IMR-90 (cell line): ENCODE measurements at regions not wholly inside any gene's neighbourhood (a gene's known extent, or its start where the extent isn't known, plus 50 kb on each side); places are given as distances from the start of the nearest gene placed in this dataset.

Experiments
- ATAC-seq: fragments of 200-7000 bp; cut with Tn5 transposase; 2 replicates; pipeline ENCODE4 v1.9.1; 2020; ENCODE audit warnings: low read depth, mild to moderate bottlenecking, moderate library complexity
- BruUV-seq: library from RNA; stranded (reverse); fragments of 400-500 nt; replicated peaks from 2 replicates; lab custom pipeline; 2021; lab: Mats Ljungman, UMichigan
- CTCF ChIA-PET: fragments of 300-600 bp; formaldehyde crosslinking; extraction: SDS; loops from one replicate; lab custom pipeline; 2021; ENCODE audit warnings: antibody characterized with exemption; lab: Yijun Ruan, JAX
- POLR2A ChIA-PET: fragments of 300-600 bp; sonication (Branson Sonifier 250); formaldehyde crosslinking; loops from one replicate; lab custom pipeline; 2022; ENCODE audit warnings: antibody characterized with exemption; ENCODE audit not compliant: unreplicated experiment; lab: Charles Lee
- DNase-seq: peaks from one replicate; pipeline ENCODE4 v3.0.0; 2013
- H2AFZ ChIP-seq: replicated peaks from 2 replicates; pipeline ENCODE3; 2013; ENCODE audit warnings: low read length, mild to moderate bottlenecking; ENCODE audit not compliant: poor library complexity
- H2AK5ac ChIP-seq: 2 replicates; pipeline ENCODE4 v1.6.1; 2013; ENCODE audit warnings: low read depth, low read length, inconsistent platforms
- H2AK9ac ChIP-seq: replicated peaks from 2 replicates; pipeline ENCODE3; 2013; ENCODE audit warnings: mild to moderate bottlenecking, low read depth, low read length, moderate library complexity; ENCODE audit not compliant: poor library complexity
- H2BK120ac ChIP-seq: 2 replicates; pipeline ENCODE4 v1.6.1; 2013; ENCODE audit warnings: low read depth, low read length, inconsistent platforms
- H2BK15ac ChIP-seq: 3 replicates; pipeline ENCODE4 v1.6.1; 2013; ENCODE audit warnings: low read depth, low read length, inconsistent platforms
- H2BK20ac ChIP-seq: 2 replicates; pipeline ENCODE4 v1.6.1; 2013; ENCODE audit warnings: low read depth, mild to moderate bottlenecking, inconsistent platforms, low read length, moderate library complexity
- H2BK5ac ChIP-seq: 2 replicates; pipeline ENCODE4 v1.6.1; 2013; ENCODE audit warnings: mild to moderate bottlenecking, low read depth, low read length, inconsistent platforms; ENCODE audit not compliant: poor library complexity, severe bottlenecking
- H3K14ac ChIP-seq: replicated peaks from 2 replicates; pipeline ENCODE4 v1.6.1; 2013; ENCODE audit warnings: low read depth, low read length, inconsistent platforms
- H3K18ac ChIP-seq: 2 replicates; pipeline ENCODE4 v1.6.1; 2013; ENCODE audit warnings: low read depth, low read length, control low read depth
- H3K23ac ChIP-seq: 2 replicates; pipeline ENCODE4 v1.6.1; 2013; ENCODE audit warnings: low read depth, low read length, inconsistent platforms
- H3K27ac ChIP-seq: 2 replicates; pipeline ENCODE4 v1.5.1; 2013; ENCODE audit warnings: mild to moderate bottlenecking, control low read depth, low read length; ENCODE audit not compliant: insufficient read depth
- H3K27me3 ChIP-seq: 2 replicates; pipeline ENCODE4 v1.6.1; 2013; ENCODE audit warnings: low read length; ENCODE audit not compliant: control insufficient read depth, insufficient read depth
- H3K36me3 ChIP-seq: 2 replicates; pipeline ENCODE4 v1.6.1; 2013; ENCODE audit warnings: low read length, mixed read lengths; ENCODE audit not compliant: control insufficient read depth, insufficient read depth
- H3K4ac ChIP-seq: 2 replicates; pipeline ENCODE4 v1.6.1; 2013; ENCODE audit warnings: low read depth, low read length, inconsistent platforms
- H3K4me1 ChIP-seq: 2 replicates; pipeline ENCODE4 v1.6.1; 2013; ENCODE audit warnings: low read length, mixed read lengths; ENCODE audit not compliant: control insufficient read depth, insufficient read depth
- H3K4me2 ChIP-seq: 2 replicates; pipeline ENCODE4 v1.6.1; 2013; ENCODE audit warnings: low read depth, mild to moderate bottlenecking, control low read depth, low read length, moderate library complexity
- H3K4me3 ChIP-seq: 2 replicates; pipeline ENCODE4 v1.5.1; 2013; ENCODE audit warnings: low read depth, mild to moderate bottlenecking, control low read depth, low read length, moderate library complexity; ENCODE audit not compliant: insufficient read depth
- H3K56ac ChIP-seq: 2 replicates; pipeline ENCODE4 v1.6.1; 2013; ENCODE audit warnings: low read length, inconsistent platforms; ENCODE audit not compliant: insufficient read depth; ENCODE audit errors: extremely low read depth
- H3K79me1 ChIP-seq, 2 experiments: 2 replicates each; pipeline ENCODE4 v1.6.1; 2013; ENCODE audit warnings: low read length in 2 of 2, inconsistent platforms in 1 of 2, low read depth in 1 of 2
- H3K9ac ChIP-seq: 2 replicates; pipeline ENCODE4 v1.6.1; 2013; ENCODE audit warnings: low read depth, low read length, control low read depth
- H3K9me1 ChIP-seq: 2 replicates; pipeline ENCODE4 v1.6.1; 2013; ENCODE audit warnings: low read length, inconsistent platforms; ENCODE audit not compliant: insufficient read depth
- H3K9me3 ChIP-seq: 2 replicates; pipeline ENCODE4 v1.6.1; 2013; ENCODE audit warnings: low read length; ENCODE audit not compliant: control insufficient read depth, insufficient read depth
- H4K20me1 ChIP-seq: 2 replicates; pipeline ENCODE4 v1.6.1; 2013; ENCODE audit warnings: low read length, inconsistent platforms; ENCODE audit not compliant: insufficient read depth
- H4K5ac ChIP-seq: 2 replicates; pipeline ENCODE4 v1.6.1; 2013; ENCODE audit warnings: mild to moderate bottlenecking, low read depth, low read length, control low read depth
- H4K8ac ChIP-seq, 2 experiments: 2 replicates each; pipeline ENCODE4 v1.6.1; 2013; ENCODE audit warnings: low read depth in 2 of 2, low read length in 2 of 2, control low read depth in 1 of 2, inconsistent platforms in 1 of 2
- H4K91ac ChIP-seq: 2 replicates; pipeline ENCODE4 v1.6.1; 2013; ENCODE audit warnings: low read depth, low read length, inconsistent platforms; ENCODE audit not compliant: insufficient read depth
- BHLHE40 ChIP-seq: fragments of 150-350 bp; IDR thresholded peaks from 2 replicates; pipeline ENCODE4 v1.6.1; 2016; ENCODE audit warnings: mild to moderate bottlenecking, low read depth, low read length
- CEBPB ChIP-seq: IDR thresholded peaks from 2 replicates; pipeline ENCODE4 v1.6.1; 2012; ENCODE audit warnings: low read depth, low read length, improper control_type of control experiment
- FOS ChIP-seq: fragments of 150-350 bp; IDR thresholded peaks from 2 replicates; pipeline ENCODE4 v1.6.1; 2016; ENCODE audit warnings: low read depth, low read length
- MAFK ChIP-seq: IDR thresholded peaks from 2 replicates; pipeline ENCODE4 v1.6.1; 2012; ENCODE audit warnings: low read depth, low read length, improper control_type of control experiment
- MAZ ChIP-seq: IDR thresholded peaks from 2 replicates; pipeline ENCODE4 v1.6.1; 2012; ENCODE audit warnings: low read depth, mild to moderate bottlenecking, low read length, improper control_type of control experiment, moderate library complexity, borderline replicate concordance
- NFE2L2 ChIP-seq: fragments of 150-350 bp; IDR thresholded peaks from 2 replicates; pipeline ENCODE4 v1.6.1; 2016; ENCODE audit warnings: low read depth, mild to moderate bottlenecking, low read length
- POLR2A ChIP-seq: IDR thresholded peaks from 2 replicates; pipeline ENCODE4 v1.6.1; 2012; ENCODE audit warnings: mild to moderate bottlenecking, low read depth, low read length
- RAD21 ChIP-seq: IDR thresholded peaks from 2 replicates; pipeline ENCODE4 v1.6.1; 2012; ENCODE audit warnings: low read length, improper control_type of control experiment
- RCOR1 ChIP-seq: IDR thresholded peaks from 2 replicates; pipeline ENCODE4 v1.6.1; 2012; ENCODE audit warnings: mild to moderate bottlenecking, low read length, improper control_type of control experiment; ENCODE audit not compliant: insufficient replicate concordance
- RFX5 ChIP-seq: IDR thresholded peaks from 2 replicates; pipeline ENCODE4 v1.8.0; 2012; ENCODE audit warnings: low read depth, mild to moderate bottlenecking, low read length, moderate library complexity
- WGBS, 2 experiments: methylation state at CpG; one replicate each; pipeline versions ENCODE4 v1.1.5 to v1.1.7; 2013; ENCODE audit warnings: missing lambda C conversion rate in 2 of 2; ENCODE audit not compliant: insufficient read length in 1 of 2; ENCODE audit errors: extremely low coverage in 2 of 2; 5-methylcytosine and 5-hydroxymethylcytosine counted together
- dilution Hi-C: fragments of 300-500 bp; cut with HindIII; formaldehyde crosslinking; loops from one replicate; pipeline ENCODE4 v1.14.3; 2018; ENCODE audit warnings: low sequenced_read_pairs; ENCODE audit not compliant: unreplicated experiment
- in situ Hi-C: fragments of 300-500 bp; cut with MboI; formaldehyde crosslinking; loops from 3 replicates; pipeline ENCODE4 v1.14.3; 2019; ENCODE audit warnings: low sequenced_read_pairs, inconsistent platforms, mixed read lengths
- intact Hi-C: fragments of 100-400 bp; cut with micrococcal nuclease; formaldehyde crosslinking; loops from 2 replicates; pipeline ENCODE4 v1.10.0; 2022
- TF ChIP-seq, protein P1 (sequence below): fragments of 150-350 bp; IDR thresholded peaks from 2 replicates; pipeline ENCODE4 v1.6.1; 2017; ENCODE audit warnings: mild to moderate bottlenecking, antibody characterized with exemption, low read length, low read depth
- TF ChIP-seq, protein P2 (sequence below): conservative IDR thresholded peaks from 2 replicates; pipeline ENCODE4 v1.5.1; 2012; ENCODE audit warnings: mild to moderate bottlenecking, low read depth, low read length, improper control_type of control experiment

DNA sequence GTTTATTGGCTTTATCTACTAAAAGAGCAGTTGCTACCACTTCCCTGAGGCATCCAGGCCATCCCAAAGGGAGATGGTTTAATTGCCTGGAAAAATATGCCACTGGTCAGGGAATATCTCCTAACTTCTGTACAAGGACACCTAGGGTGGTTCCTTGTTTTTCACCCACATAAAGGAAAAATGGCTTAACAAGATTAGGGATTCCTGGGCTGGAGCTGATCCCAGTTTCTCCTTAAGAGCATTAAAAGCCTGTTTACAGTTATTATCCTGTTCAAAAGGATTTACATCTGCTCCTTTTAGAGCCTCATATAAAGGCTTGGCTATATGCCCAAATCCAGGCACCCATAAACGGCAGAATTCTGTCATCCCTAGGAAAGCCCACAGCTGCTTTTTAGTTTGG lies 70.2 kb upstream of the WNT7A start:
- Histone ChIP-seq H3K14ac (no peak overlapping the region), H4K91ac (no peak overlapping the region), H2AK9ac (no peak overlapping the region), H3K4ac (no peak overlapping the region), H3K4me1 (no peaks in the 10 kb centered on the region), H2AK5ac (no peak overlapping the region), H3K9me1 (no peaks in the 10 kb centered on the region), H3K4me3 (no peak overlapping the region), H4K20me1 (no peaks in the 10 kb centered on the region), H3K9ac (no peak overlapping the region), H3K56ac (no peak overlapping the region), H3K27ac (no peak overlapping the region), H2AFZ (no peak overlapping the region), H3K36me3 (no peaks in the 10 kb centered on the region), H3K79me1 (no peaks in the 10 kb centered on the region), H2BK20ac (no peak overlapping the region), H4K8ac (no peak overlapping the region), H2BK120ac (no peak overlapping the region), H3K9me3 (no peaks in the 10 kb centered on the region), H4K5ac (no peak overlapping the region), H3K4me2 (no peak overlapping the region), H3K27me3 (no peaks in the 10 kb centered on the region), H2BK15ac (no peak overlapping the region), H3K23ac (no peak overlapping the region), H2BK5ac (no peak overlapping the region), H3K18ac (no peak overlapping the region)
- POLR2A ChIA-PET: no interaction called here
- no CpG with 5 or more reads among the region's 1 CpG for WGBS, 2 experiments
- TF ChIP-seq BHLHE40 (no peak), RAD21 (no peak), MAFK (no peak), FOS (no peak), NFE2L2 (no peak), RCOR1 (no peak), MAZ (no peak), RFX5 (no peak), POLR2A (no peak), CEBPB (no peak)
- TF ChIP-seq, protein P1, sequence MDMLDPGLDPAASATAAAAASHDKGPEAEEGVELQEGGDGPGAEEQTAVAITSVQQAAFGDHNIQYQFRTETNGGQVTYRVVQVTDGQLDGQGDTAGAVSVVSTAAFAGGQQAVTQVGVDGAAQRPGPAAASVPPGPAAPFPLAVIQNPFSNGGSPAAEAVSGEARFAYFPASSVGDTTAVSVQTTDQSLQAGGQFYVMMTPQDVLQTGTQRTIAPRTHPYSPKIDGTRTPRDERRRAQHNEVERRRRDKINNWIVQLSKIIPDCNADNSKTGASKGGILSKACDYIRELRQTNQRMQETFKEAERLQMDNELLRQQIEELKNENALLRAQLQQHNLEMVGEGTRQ: no peak
- TF ChIP-seq, protein P2, sequence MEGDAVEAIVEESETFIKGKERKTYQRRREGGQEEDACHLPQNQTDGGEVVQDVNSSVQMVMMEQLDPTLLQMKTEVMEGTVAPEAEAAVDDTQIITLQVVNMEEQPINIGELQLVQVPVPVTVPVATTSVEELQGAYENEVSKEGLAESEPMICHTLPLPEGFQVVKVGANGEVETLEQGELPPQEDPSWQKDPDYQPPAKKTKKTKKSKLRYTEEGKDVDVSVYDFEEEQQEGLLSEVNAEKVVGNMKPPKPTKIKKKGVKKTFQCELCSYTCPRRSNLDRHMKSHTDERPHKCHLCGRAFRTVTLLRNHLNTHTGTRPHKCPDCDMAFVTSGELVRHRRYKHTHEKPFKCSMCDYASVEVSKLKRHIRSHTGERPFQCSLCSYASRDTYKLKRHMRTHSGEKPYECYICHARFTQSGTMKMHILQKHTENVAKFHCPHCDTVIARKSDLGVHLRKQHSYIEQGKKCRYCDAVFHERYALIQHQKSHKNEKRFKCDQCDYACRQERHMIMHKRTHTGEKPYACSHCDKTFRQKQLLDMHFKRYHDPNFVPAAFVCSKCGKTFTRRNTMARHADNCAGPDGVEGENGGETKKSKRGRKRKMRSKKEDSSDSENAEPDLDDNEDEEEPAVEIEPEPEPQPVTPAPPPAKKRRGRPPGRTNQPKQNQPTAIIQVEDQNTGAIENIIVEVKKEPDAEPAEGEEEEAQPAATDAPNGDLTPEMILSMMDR: no peak
- CTCF ChIA-PET: no interaction called here
- BruUV-seq: no TSS peak
- intact Hi-C loops: no loop called here
- dilution Hi-C loops: no loop called here
- ATAC-seq (no peak), DNase-seq (no peak)
- in situ Hi-C loops: no loop called here
